ENCODE measurements at regions not wholly inside any gene's neighbourhood (a gene's known extent, or its start where the extent isn't known, plus 50 kb on each side); places are given as distances from the start of the nearest gene placed in this dataset.
"Not testable (repeated sequence)": the region's sequence is repeated elsewhere in the genome, so short reads cannot be mapped to it uniquely, and the experiment has no call there.

DNA sequence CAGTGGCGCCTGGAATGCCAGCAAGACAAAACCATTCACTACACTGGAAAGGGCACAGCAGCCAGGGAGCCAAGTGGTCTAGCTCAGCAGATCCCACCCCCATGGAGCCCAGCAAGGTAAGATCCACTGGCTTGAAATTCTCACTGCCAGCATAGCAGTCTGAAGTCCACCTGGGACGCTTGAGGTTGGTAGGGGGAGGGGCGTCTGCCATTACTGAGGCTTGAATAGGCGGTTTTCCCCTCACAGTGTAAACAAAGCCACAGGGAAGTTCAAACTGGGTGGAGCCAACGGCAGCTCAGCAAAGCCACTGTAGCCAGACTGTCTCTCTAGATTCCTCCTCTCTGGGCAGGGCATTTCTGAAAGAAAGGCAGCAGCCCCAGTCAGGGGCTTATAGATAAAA is 133.0 kb upstream of the DDX53 start:
- TF ChIP-seq, protein P1, sequence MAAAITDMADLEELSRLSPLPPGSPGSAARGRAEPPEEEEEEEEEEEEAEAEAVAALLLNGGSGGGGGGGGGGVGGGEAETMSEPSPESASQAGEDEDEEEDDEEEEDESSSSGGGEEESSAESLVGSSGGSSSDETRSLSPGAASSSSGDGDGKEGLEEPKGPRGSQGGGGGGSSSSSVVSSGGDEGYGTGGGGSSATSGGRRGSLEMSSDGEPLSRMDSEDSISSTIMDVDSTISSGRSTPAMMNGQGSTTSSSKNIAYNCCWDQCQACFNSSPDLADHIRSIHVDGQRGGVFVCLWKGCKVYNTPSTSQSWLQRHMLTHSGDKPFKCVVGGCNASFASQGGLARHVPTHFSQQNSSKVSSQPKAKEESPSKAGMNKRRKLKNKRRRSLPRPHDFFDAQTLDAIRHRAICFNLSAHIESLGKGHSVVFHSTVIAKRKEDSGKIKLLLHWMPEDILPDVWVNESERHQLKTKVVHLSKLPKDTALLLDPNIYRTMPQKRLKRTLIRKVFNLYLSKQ (tag by site-specific recombination; IDR thresholded peaks at IDR 0.05; ENCODE audit: borderline replicate concordance): not testable (repeated sequence)
- not testable (repeated sequence) for TF ChIP-seq ZNF664 (tag by site-specific recombination; IDR thresholded peaks at IDR 0.05); ZNF211 (tag by site-specific recombination; IDR thresholded peaks at IDR 0.05; ENCODE audit: low read depth); ZNF274 (IDR thresholded peaks at IDR 0.05; ENCODE audit: low read length); ZNF274 (tag by site-specific recombination; IDR thresholded peaks at IDR 0.05; ENCODE audit: borderline replicate concordance); ZNF433 (tag by site-specific recombination; IDR thresholded peaks at IDR 0.05; ENCODE audit: low read depth); YY1 (tag by site-specific recombination; IDR thresholded peaks at IDR 0.05)
- TF ChIP-seq, protein P2, sequence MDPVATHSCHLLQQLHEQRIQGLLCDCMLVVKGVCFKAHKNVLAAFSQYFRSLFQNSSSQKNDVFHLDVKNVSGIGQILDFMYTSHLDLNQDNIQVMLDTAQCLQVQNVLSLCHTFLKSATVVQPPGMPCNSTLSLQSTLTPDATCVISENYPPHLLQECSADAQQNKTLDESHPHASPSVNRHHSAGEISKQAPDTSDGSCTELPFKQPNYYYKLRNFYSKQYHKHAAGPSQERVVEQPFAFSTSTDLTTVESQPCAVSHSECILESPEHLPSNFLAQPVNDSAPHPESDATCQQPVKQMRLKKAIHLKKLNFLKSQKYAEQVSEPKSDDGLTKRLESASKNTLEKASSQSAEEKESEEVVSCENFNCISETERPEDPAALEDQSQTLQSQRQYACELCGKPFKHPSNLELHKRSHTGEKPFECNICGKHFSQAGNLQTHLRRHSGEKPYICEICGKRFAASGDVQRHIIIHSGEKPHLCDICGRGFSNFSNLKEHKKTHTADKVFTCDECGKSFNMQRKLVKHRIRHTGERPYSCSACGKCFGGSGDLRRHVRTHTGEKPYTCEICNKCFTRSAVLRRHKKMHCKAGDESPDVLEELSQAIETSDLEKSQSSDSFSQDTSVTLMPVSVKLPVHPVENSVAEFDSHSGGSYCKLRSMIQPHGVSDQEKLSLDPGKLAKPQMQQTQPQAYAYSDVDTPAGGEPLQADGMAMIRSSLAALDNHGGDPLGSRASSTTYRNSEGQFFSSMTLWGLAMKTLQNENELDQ (tag by site-specific recombination; IDR thresholded peaks at IDR 0.05; ENCODE audit: low read depth): not testable (repeated sequence)
- TF ChIP-seq, protein P3, sequence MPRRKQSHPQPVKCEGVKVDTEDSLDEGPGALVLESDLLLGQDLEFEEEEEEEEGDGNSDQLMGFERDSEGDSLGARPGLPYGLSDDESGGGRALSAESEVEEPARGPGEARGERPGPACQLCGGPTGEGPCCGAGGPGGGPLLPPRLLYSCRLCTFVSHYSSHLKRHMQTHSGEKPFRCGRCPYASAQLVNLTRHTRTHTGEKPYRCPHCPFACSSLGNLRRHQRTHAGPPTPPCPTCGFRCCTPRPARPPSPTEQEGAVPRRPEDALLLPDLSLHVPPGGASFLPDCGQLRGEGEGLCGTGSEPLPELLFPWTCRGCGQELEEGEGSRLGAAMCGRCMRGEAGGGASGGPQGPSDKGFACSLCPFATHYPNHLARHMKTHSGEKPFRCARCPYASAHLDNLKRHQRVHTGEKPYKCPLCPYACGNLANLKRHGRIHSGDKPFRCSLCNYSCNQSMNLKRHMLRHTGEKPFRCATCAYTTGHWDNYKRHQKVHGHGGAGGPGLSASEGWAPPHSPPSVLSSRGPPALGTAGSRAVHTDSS (tag by site-specific recombination; IDR thresholded peaks at IDR 0.05): not testable (repeated sequence)
- TF ChIP-seq, protein P4, sequence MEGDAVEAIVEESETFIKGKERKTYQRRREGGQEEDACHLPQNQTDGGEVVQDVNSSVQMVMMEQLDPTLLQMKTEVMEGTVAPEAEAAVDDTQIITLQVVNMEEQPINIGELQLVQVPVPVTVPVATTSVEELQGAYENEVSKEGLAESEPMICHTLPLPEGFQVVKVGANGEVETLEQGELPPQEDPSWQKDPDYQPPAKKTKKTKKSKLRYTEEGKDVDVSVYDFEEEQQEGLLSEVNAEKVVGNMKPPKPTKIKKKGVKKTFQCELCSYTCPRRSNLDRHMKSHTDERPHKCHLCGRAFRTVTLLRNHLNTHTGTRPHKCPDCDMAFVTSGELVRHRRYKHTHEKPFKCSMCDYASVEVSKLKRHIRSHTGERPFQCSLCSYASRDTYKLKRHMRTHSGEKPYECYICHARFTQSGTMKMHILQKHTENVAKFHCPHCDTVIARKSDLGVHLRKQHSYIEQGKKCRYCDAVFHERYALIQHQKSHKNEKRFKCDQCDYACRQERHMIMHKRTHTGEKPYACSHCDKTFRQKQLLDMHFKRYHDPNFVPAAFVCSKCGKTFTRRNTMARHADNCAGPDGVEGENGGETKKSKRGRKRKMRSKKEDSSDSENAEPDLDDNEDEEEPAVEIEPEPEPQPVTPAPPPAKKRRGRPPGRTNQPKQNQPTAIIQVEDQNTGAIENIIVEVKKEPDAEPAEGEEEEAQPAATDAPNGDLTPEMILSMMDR (tag by site-specific recombination; IDR thresholded peaks at IDR 0.05): not testable (repeated sequence)

Data from HEK293 (cell line).